Cerebellar cortex (tissue), 1 donor: ENCODE measurements at regions not wholly inside any gene's neighbourhood (a gene's known extent, or its start where the extent isn't known, plus 50 kb on each side); places are given as distances from the start of the nearest gene placed in this dataset.

Experiments used
- DNase-seq: peaks from one replicate; pipeline ENCODE4 v3.0.0-alpha.2; 2015; ENCODE audit warnings: low spot score

GRCh38 chr17:77906377-77906871 is 52.1 kb upstream of the TNRC6C start:
- no peak for DNase-seq

DNA sequence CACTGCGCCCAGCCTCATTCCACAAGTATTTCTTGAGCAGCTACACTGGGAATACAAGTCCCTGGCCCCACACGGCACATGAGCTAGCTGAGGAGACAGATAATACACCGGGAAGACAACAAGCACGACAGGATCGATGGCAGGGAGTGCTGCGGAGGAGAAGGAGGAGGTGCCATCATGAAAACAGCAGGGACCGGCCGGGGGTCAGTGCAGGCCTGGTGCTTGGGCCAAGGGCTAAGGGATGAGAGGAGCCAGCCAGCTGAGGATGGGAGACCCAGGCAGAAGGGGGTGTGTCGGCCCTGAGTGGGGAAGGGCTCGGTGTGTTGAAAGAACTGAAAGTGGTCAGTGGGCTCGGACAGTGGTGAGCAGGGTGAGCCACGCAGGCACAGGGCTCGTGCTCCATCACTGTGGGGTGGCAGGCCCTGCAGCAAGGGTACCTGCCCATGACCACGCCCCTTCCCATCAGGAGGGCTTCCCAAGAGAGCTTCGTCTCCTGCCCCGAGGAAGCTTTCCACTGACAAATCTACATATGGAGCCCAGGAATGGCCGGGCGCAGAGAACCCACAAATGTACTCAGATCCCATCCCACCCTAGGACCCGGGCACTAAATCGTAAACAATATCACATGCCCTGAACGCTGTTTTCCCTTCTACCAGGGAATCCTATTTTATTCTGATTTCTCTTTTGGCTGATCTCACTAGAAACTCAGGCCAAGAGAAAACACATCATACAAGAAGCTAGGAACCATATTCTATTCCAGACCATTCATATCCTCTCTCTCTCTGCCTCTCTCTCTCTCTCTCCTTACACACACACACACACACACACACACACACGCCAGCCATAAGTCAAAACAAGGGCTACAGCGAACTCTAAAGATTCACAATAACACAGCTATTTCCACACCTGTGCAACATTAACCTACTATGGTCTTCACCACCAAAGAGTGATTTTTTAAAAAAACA is 50.7 kb upstream of the TNRC6C start:
- no peak for DNase-seq

GRCh38 chr17:77908501-77908900 is 50.0 kb upstream of the TNRC6C start:
- no peak for DNase-seq
